ENCODE measurements at regions not wholly inside any gene's neighbourhood (a gene's known extent, or its start where the extent isn't known, plus 50 kb on each side); places are given as distances from the start of the nearest gene placed in this dataset.

- TF ChIP-seq CTCF (IDR thresholded peaks at IDR 0.05) (no peak), SMC3 (IDR thresholded peaks at IDR 0.05) (no peak), NR3C1 (IDR thresholded peaks at IDR 0.05) (no peak), MAX (IDR thresholded peaks at IDR 0.05) (no peak), HDAC2 (IDR thresholded peaks at IDR 0.05) (no peak), EP300 (IDR thresholded peaks at IDR 0.05) (no peak), TFCP2L1 (CRISPR knock-in tag; IDR thresholded peaks at IDR 0.05) (no peak), REST (IDR thresholded peaks at IDR 0.05) (no peak), POLR2AphosphoS2 (conservative IDR thresholded peaks at IDR 0.05; ENCODE audit: low read length) (no peak), ELK1 (IDR thresholded peaks at IDR 0.05; ENCODE audit: low read depth, low read length) (no peak), MYC (IDR thresholded peaks at IDR 0.05; ENCODE audit: borderline replicate concordance, low read length) (no peak), FOXS1 (CRISPR knock-in tag; IDR thresholded peaks at IDR 0.05) (no peak)
Measured at GRCh38 chr10:107806026-107806425, 641.5 kb upstream of the SORCS1 start.
